ENCODE measurements at regions not wholly inside any gene's neighbourhood (a gene's known extent, or its start where the extent isn't known, plus 50 kb on each side); places are given as distances from the start of the nearest gene placed in this dataset.

DNA sequence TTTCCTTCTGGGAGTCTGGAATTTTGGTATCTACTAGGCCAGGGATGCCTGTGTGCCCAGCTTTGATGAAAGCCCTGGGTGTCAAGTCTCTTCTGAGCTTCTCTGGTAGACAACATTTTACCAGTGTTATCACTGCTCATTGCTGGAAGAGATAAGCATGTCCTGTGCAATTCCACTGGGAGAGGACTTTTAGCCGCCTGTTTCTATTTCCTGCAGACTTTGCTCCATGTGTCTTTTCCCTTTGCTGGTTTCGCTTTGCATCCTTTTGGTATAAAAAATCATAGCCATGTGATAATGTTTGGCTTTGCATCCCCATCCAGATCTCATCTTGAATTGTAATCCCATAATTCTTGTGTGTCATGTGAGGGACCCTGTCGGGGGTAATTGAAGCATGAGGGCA, 163.2 kb downstream of the SLC28A3 start:
- no peak for DNase-seq (ENCODE audit: low read depth)

DNA sequence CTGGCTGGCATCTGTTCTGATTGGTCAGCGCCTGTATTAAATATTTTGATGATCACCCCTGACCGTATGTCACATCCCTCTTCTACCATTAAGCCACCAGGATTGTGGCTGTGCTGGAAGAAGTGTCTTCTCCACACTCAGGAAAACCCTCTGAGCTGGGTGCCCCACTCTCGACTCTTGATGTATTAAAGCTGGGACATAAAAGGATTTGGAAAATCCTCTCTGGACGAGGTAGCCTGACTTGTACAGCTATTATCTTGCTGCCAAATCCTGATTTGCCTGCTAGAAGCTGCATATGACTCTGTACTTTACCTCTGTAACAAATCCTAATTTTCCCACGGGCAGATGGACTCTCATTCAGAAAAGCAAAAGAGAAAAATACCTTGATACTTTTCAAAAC, 161.0 kb downstream of the SLC28A3 start:
- DNase-seq (ENCODE audit: low read depth): no peak

DNA sequence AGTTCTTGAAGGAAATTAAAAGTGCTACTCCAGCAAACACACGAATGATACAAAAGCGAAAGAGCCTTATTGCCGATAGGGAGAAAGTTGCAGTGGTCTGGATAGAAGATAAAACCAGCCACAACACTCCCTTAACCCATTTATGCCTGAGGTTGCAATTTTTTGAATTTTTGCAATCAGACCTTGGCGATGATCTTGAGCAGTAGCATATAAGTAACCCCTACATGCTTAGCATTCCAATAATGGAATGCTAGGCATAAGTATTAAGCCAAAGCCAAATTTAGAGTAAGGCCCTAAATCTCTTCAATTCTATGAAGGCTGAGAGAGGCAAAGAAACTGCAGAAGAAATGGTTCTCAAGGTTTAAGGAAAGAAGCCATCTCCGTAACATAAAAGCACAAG, 153.5 kb downstream of the SLC28A3 start:
- no peak for DNase-seq (ENCODE audit: low read depth)

DNA sequence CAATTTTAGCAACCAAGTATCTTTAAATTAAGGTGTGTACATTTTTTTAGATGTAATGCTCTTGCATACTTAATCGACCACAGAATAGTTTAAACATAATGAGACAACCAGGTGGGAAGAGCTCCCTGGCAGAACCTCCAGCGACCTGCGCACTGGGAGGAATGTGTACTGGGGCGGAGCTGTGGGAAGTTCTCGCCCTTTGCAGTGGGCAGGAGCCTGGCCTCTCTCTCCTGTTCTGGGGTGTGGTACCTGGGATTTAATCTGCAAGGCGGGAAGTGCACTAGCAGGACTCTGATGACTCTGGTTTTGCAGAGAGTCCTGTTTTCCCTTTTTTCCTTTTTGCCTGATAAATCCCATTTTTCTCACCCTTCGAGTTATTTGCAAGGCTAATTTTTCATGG, 150.7 kb downstream of the SLC28A3 start:
- no peak for DNase-seq (ENCODE audit: low read depth)

DNA sequence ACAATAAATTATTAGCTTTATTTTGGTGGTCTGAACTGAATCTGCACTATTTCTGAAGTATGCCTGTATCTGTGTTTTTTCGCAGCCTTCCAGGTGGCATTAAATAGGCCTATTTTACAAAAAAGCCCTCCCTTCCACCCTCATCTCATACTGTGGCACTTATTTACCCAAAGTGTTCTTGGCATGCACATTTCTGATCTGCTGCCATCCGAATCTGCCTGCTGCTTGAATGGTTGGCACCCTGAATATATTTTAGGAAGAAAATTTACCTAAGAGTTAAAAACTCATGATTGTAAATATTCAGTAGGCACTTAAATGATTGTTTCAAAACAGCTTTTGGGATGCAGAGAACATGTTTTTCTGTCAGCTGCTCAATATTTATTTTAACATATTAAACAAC, 150.1 kb downstream of the SLC28A3 start:
- no peak for DNase-seq (ENCODE audit: low read depth)

DNA sequence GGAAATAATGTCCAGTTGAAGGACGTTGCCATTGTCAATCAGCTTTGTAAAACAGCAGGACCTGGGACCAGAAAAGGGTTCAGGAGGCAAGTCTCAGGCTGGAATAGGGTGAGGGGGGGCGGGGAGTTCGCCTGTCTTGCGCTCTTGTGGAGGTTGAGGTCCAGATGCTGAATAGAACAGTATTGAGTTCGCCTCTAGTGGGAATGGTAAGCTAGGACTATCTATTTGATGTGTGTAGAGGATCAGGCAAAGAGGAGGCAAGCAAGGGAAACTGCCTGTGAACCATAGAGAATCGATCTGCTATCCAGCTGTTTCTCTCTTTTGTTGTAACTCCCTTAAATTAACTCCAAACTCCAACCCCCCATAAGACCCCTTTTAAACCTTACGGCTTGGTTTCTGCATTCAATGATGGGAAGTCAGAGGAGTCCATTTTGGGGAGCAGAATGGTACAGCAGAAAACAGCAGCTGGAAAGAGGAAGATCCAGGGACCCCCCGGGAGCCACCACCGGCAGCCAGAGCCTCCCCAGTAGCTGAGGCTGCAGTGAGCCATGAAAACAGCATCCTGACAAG, 133.7 kb downstream of the SLC28A3 start:
- no peak for DNase-seq (ENCODE audit: low read depth)

DNA sequence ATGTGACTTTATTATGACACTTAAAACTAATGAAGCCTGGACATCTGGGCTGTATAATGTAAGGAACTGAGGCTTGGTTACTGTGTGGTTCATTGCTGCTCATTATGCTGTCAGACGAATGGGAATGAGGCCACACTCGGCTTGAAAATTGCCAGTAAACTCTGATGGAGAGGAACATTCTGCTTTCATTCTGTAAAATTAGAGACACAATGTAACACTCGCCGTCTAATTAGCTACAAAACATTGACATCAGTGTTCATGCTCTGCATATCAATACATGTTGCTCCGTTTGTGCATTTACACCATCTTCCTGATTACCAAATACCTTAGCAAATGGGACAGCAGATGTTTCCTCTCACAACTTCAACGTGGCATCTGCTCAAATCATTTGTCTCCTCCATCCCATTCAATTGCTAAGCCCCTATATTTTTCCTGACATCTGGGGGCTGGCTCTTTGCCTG, 133.0 kb downstream of the SLC28A3 start:
- no peak for DNase-seq (ENCODE audit: low read depth)

DNA sequence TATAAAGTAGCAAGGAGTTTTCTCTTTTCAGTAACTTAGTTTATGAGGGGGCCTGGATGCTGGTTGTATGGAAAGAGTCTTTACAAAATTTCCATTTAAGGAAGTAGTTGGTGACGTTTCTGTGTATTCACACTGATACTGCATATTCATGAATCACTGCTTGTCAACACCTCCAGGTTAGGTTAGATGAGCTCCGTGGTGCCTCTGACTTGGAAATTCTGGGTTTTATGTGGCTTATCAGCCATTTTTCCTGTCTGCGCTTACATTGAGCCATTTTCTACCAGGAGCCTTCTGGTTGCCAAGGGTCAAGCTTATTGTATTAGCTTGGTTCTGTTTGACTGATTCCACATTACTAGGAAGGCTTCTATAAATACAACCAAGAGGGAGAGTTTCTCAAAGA, 128.3 kb downstream of the SLC28A3 start:
- no peak for DNase-seq (ENCODE audit: low read depth)

DNA sequence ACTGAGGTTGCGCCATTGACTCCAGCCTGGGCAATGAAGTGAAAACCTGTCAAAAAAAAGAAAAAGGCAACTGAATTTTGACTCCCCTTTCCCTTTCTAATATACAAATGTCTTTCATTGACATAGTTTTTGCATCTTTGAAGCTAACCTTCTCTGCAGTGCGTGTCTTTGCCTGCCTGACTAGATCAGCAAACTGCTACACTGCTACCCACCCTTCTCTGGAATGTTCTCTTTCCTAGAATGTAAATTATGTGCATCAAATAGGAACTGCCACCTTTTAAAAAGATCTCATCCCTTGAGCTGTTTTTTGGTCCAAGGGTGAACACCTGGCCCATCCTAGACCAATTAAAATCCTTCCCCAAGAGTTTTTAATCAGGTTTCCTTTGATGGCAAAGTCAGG, 127.6 kb downstream of the SLC28A3 start:
- DNase-seq (ENCODE audit: low read depth): no peak

DNA sequence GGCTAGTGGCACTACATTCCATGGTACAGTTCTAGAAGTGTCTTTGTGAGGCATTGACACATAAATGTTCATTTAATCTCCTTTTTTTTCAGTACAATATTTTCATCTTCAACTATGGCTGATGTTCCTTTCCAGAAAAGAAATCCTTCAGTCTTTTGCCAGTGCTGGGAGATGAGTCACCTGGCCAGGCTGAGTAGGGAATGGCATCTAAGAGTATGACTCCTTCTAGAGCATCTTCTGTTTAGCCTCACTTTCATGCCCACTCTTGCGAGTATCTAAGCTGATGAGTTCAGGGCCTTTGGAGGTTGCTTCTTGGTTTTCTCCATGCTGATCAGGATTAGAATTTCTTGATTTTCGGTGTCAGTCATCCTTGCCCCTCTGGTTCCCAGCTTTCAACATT, 124.4 kb downstream of the SLC28A3 start:
- peak; percentile 2 for DNase-seq (ENCODE audit: low read depth)

DNA sequence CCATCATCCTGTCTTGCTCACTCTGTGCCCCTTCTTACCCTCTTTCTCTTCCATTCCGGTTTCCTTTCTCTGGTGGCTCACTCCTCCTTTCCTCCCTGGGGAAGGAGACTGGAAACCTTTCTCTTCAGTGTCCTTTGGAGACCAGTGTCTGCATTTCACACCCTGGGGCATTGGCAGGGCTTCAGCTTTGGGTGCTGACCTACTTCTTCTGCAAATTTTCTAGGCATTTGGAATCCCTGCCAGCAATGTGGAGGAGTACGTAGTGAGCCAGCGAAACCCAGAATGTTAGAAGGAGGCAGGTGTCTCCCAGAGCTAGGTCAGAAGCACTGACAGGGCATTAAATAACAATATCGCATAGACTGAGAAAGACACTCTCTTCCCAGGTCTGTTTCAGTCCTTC, 122.2 kb downstream of the SLC28A3 start:
- no peak for DNase-seq (ENCODE audit: low read depth)

DNA sequence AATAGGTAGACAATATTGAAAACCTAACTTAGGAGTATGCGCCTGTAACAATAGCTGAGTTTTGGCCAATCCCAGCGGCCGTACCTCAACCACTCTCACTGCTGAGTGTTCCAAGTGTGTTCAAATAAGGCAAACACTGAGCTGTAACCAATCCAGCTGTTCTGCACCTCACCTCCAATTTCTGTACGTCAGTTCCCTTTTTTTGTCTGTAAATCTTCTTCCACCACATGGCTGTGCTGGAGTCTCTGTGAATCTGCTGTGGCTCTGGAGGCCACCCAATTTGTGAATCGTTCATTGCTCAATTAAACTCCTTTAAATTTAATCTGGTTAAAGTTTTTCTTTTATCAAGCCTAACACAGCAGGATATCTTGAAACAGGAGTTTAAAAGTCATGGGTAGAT, 116.3 kb downstream of the SLC28A3 start:
- DNase-seq (ENCODE audit: low read depth): no peak
